H1 (cell line): ENCODE measurements at regions not wholly inside any gene's neighbourhood (a gene's known extent, or its start where the extent isn't known, plus 50 kb on each side); places are given as distances from the start of the nearest gene placed in this dataset.

ENCODE experiments used
- CEBPB ChIP-seq: IDR thresholded peaks from 2 replicates; pipeline ENCODE4 v1.6.1; 2012; ENCODE audit warnings: low read depth, low read length
- NANOG ChIP-seq: IDR thresholded peaks from 2 replicates; pipeline ENCODE4 v1.6.1; 2011; ENCODE audit warnings: low read length, low read depth, mild to moderate bottlenecking, inconsistent platforms; ENCODE audit not compliant: insufficient read depth, poor library complexity, severe bottlenecking
- POLR2A ChIP-seq, 2 experiments: IDR thresholded peaks; 1 replicate in 1 of 2; 2 replicates in 1 of 2; pipeline ENCODE4 v1.6.1; 2011; ENCODE audit warnings: low read depth in 2 of 2, low read length in 2 of 2, mild to moderate bottlenecking in 2 of 2; ENCODE audit errors: control extremely low read depth in 1 of 2
- TAF7 ChIP-seq: optimal IDR thresholded peaks from 2 replicates; pipeline ENCODE3; 2011; ENCODE audit warnings: low read depth, mild to moderate bottlenecking, inconsistent platforms, low read length, moderate library complexity, borderline replicate concordance

DNA sequence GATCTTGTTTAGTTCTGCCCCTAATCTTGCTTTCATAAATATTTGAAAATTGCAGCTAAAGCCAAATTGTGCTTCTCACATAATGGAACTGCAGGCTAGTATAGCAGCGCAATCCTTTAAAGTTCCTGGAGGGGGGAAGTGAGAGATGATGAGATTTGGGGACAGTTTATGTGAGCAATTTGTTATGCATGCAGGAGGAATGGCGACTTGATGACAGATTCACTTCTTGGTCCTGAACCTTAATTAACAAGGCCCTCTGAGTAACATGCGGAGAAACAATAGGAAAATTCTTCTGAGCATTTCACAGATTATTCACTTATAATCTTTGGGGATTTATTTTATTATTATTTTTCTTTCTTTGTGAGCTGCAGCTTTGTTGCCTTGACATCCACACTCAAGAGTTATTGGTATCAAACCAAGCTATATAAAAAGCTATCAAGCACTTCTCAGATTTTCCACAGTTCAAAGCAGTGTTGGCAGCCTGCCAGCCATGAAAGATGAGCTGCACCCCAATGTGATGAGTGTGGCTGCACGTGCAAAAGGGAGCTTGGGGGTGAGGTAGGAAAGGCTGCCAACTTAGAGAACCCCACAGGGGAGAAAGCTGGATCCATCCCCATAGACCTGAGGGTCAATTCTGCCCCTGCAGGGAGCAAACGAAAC, 1662.2 kb upstream of the FLRT2 start (continued):
- TF ChIP-seq TAF7 (no peak), NANOG (no peak), CEBPB (no peak), POLR2A (IDR thresholded peaks at IDR 0.05; ENCODE audit: control extremely low read depth in 1 of 2, low read depth in 2 of 2, low read length in 2 of 2) (no peak)
